ENCODE measurements at regions not wholly inside any gene's neighbourhood (a gene's known extent, or its start where the extent isn't known, plus 50 kb on each side); places are given as distances from the start of the nearest gene placed in this dataset.

- no peak for DNase-seq
Measured at GRCh38 chr10:131015271-131015670, 296.2 kb downstream of the TCERG1L start.

- DNase-seq: no peak
Measured at GRCh38 chr10:131016556-131016955, 295.0 kb downstream of the TCERG1L start.

DNA sequence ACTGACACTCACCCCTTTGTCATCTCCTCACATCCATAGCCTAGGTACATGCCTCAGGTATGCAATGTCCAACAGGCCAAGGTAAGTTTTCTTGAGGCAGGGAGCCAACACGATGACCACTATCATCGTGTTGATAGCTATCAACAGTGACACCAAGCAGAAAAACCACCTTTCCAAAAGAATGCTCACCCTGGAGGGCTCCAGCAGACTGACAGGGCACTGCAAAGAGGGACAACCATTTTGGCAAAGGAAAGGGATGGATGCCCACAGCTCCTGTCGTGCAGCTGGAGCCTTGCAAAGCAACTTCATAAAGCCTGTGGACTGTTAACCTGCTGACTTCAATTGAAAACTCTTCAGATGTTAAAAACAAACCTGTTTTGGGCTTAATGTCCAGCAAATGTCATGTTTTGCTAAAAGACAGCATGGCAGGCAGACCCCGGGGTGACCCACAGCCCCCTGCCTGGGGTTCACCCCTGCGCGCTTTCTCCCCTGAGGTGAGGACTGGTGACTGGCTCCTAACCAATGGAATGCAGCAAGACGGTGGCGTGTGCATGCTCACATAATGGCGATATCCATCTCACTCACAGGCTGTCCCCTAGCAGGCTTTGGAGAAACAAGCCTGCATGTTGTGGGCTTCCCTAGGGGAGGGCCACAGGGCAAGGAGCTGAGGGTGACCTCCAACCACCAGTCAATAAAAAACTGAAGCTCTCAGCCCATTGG, 293.8 kb downstream of the TCERG1L start:
- no peak for DNase-seq

- no peak for DNase-seq
Measured at GRCh38 chr10:131018886-131019500, 292.5 kb downstream of the TCERG1L start.

DNA sequence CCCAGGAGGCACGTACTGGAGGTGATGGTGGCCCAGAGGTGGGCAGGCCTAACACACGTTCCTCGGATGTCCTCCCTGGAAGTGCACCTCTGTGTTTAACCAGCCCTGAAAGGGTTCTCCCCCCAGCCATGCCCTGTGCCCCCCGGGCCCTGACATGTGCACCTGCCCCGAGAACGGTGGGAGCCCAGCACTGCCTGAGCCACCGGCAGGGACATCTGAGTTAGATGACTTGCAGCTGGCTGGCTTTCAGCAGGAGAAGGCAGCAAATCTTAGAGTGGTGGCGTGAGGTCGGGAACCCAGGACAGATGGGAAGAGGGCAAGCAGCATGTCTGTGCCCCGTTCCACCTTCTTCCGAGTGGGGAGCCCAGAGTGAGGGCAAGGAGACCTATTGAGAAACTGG, 291.8 kb downstream of the TCERG1L start:
- no peak for DNase-seq

DNA sequence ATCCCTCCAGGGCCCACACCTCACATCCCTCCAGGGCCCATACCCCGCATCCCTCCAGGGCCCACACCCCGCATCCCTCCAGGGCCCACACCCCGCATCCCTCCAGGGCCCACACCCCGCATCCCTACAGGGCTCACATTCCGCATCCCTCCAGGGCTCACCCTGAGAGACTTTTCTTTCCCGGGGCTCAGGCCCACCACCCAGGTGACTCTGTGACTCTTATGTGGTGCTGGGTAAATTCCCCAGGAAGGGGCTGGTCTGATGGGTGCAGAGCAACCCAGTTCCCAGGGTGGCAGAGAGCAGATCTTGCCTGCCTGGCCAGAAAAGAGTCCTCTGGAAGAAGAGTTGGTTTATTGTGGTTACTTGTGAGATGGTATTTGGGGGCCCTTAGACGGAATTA, 290.7 kb downstream of the TCERG1L start:
- DNase-seq: no peak

- no peak for DNase-seq
Measured at GRCh38 chr10:131021246-131021895, 290.1 kb downstream of the TCERG1L start.

- DNase-seq: no peak
Measured at GRCh38 chr10:131021969-131022368, 289.6 kb downstream of the TCERG1L start.

DNA sequence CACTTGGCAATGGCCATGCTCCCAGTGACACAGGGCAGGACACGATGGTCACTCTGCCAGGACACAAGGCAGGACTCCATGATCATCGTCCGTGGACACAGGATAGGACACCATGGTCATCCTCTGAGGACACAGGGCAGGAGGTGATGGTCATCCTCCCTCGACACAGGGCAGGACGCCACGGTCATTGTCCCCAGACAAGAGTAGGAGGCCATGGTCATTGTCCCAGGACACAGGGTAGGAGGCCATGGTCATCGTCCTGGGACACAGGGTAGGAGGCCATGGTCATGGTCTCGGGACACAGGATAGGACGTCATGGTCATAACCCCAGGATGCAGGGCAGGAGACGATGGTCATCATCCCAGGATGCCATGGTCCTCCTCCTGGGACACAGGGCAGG, 289.2 kb downstream of the TCERG1L start:
- no peak for DNase-seq

DNA sequence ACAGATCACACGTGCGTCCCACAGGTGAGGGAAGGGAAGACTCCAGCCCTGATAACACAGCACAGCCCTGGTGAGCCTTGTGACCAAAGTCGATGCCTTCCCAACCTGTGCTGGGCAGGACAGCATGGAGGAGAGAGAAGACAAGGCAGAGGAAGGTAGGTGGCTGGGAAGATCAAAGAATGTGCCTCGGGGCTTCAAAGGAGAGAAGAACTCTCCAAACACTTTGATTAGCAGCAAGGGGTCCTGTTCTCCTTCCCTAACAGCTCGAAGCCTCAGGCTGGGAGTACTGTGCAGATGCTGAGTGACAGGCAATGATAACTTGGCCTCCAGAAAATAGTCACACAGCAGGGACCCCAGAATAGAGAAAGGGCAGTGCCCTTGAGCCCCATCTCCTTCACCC, 288.5 kb downstream of the TCERG1L start:
- no peak for DNase-seq

GRCh38 chr10:131024259-131025131, 287.0 kb downstream of the TCERG1L start:
- no peak for DNase-seq

GRCh38 chr10:131025333-131025732, 286.2 kb downstream of the TCERG1L start:
- DNase-seq: no peak

DNA sequence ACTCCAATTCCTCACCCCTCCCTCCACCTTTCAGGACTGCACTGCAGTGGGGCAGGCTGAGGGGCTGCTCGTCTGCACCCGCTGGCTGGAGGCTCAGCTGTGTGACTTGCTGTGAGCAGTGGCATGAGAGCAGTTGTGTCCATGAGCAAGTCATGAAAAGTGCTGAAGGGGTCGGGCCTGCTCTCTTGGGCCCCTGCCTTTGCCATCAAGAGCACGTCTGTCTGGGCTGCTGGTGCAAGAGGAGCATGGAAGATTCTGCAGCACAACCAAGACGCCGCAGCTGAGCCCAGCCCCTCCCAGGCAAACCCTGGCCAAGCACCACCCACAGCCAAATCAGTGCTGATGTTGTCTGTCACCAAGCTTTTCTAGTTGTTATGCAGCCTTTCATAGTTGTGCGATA, 284.3 kb downstream of the TCERG1L start:
- no peak for DNase-seq

DNA sequence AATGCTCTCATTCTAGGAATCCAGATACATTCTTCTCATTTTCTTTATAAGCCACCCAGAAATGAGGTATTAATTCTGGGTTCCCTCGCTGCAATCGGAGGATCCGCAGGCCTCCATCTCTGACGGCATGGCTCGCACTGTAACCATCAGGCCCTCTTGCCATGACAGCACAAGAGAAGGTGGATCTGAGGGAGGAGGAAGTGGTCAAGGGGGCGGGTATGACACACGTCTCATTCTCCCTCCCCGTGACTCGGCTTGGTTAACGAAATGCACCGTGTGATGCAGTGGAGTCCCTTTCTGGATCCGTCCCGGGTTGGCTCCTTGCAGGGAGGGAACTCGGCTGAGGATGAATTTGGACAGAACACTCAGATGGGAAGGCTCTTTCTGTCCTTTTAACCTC, 280.2 kb downstream of the TCERG1L start:
- no peak for DNase-seq

GRCh38 chr10:131032329-131033165, 279.0 kb downstream of the TCERG1L start:
- no peak for DNase-seq

DNA sequence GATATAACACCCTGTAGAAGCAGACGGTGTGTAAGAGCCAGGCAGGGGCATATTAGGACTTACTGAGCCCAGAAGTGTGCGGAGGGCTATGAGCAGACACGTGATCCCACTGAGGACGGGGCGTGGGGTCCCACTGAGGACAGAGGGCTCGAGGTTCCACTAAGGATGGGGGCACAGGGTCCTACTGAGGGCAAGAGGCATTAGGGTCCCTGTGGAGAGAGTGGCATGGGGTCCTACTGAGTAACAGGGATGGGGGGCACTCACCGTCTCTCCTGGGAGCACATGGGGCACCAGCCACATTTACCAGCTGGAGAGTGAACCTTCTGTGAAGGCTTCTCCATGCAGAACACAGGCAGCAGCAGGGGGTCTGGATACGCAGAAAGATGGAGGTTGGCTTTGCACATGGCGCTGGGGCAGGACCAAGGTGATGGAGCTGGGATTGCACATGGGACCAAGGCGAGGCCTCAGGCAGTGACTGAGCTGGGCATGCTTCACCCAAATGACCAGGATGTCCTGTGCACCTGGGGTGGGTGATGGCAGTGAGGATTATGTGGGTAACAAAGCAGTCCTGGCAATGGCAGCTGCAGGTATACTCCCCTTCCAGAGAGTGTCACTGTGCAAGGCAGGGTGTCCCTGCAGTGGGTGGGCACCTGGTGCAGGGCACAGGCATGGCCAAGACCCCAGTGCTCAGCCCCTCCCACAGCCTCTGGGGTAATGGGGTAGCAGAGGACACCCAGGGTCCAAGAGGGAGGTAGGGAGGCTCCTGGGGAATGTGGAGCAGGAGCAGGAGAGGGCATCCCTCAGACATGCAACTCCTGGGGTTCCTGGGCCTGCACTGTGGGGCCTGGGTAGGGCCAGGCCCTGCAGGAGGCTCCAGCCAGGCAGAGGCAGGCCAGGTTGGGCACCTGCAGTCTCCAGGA, 278.1 kb downstream of the TCERG1L start:
- no peak for DNase-seq

DNA sequence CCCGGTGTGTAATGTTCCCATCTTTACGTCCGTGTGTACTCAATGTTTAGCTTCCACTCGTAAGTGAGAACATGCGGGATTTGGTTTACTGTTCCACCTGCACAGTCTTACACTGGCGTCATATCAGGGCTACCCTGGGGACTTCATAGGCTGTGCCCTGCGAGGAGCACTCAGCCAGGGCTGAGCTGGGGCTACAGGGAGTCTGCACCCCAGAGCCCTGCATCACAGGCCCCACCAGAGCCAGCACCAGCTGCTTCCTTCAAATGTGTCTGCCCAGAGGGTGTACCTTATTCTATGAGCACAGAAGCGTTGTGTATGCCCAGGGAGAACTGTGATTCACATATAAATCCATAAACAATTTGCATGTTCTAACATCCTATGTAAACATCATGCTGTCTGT, 277.1 kb downstream of the TCERG1L start:
- no peak for DNase-seq

- DNase-seq: no peak
Measured at GRCh38 chr10:131035779-131036178, 275.7 kb downstream of the TCERG1L start.

DNA sequence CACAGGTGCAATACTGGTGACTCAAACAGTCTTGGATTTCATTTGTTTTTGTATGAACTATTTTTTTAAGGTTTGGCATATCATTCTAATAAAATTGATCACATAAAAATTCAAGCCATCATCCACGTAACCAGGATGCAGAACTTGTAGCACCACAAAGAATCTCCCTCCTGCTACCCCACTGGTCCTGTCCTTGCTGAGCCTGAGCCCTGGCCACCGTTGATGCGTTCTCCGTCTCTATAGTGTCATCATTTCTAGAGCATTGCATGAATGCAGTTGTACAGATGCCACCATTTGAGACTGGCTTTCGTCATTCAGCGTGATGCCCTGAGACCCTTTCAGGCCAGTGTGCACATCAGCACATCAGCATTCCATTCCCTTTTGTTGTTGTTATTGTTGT, 273.5 kb downstream of the TCERG1L start:
- no peak for DNase-seq

DNA sequence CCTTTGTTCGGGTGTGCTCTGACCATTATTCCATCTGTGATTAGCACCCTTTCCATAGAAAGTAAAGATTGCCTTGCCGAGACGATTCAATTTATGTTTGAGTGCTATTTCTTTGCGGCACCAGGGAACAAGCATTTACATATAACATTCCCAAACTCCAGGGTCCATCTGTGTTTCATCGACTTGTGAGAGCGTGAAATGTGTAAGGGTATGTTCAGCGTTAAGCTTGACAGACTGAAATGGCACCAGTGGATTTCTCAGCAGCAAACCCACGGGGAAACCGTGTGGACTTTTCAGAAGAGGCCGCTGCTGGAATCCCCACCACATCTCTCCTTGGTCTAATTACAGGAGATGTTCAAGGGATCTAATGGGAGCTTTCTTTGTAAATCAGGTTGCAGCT, 270.5 kb downstream of the TCERG1L start:
- DNase-seq: no peak

- DNase-seq: no peak
Measured at GRCh38 chr10:131041441-131041840, 270.1 kb downstream of the TCERG1L start.
